ENCODE measurements at regions not wholly inside any gene's neighbourhood (a gene's known extent, or its start where the extent isn't known, plus 50 kb on each side); places are given as distances from the start of the nearest gene placed in this dataset.

DNA sequence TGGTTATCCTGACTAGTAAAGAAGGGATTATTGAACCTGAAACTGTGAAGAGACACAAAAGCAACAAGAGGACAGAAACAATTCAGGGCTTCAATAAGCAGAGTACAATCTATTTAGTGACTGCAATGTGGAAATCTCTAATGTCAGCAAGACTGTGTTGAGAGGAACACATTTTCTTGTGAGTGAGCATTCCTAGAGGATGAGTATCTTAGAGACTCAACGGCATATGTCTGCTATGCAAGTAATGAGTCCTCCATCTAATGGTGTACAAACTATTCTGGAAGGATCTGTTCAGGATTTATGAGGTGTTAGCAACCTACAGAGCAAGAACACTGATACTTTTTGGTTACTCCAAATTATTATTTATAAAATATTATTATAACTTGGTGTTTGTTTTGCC lies 226.5 kb upstream of the NDN start:
- TF ChIP-seq, protein P1, sequence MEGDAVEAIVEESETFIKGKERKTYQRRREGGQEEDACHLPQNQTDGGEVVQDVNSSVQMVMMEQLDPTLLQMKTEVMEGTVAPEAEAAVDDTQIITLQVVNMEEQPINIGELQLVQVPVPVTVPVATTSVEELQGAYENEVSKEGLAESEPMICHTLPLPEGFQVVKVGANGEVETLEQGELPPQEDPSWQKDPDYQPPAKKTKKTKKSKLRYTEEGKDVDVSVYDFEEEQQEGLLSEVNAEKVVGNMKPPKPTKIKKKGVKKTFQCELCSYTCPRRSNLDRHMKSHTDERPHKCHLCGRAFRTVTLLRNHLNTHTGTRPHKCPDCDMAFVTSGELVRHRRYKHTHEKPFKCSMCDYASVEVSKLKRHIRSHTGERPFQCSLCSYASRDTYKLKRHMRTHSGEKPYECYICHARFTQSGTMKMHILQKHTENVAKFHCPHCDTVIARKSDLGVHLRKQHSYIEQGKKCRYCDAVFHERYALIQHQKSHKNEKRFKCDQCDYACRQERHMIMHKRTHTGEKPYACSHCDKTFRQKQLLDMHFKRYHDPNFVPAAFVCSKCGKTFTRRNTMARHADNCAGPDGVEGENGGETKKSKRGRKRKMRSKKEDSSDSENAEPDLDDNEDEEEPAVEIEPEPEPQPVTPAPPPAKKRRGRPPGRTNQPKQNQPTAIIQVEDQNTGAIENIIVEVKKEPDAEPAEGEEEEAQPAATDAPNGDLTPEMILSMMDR (IDR thresholded peaks at IDR 0.05 in 2 of 3, conservative IDR thresholded peaks at IDR 0.05 in 1 of 3; ENCODE audit: borderline replicate concordance in 1 of 3, insufficient read depth in 1 of 3, low read depth in 2 of 3, low read length in 2 of 3), result no peak
- TF ChIP-seq POLR2A (IDR thresholded peaks at IDR 0.05; ENCODE audit: borderline replicate concordance, extremely low read depth, insufficient read depth, insufficient read length), result no peak
- TF ChIP-seq, protein P2, sequence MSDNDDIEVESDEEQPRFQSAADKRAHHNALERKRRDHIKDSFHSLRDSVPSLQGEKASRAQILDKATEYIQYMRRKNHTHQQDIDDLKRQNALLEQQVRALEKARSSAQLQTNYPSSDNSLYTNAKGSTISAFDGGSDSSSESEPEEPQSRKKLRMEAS (IDR thresholded peaks at IDR 0.05), result no peak
- TF ChIP-seq CEBPB (IDR thresholded peaks at IDR 0.05; ENCODE audit: low read depth), result no peak
- no peak for TF ChIP-seq RAD21 (IDR thresholded peaks at IDR 0.05; ENCODE audit: low read depth)
- TF ChIP-seq EZH2phosphoT487 (IDR thresholded peaks at IDR 0.05; ENCODE audit: borderline replicate concordance), result no peak
- TF ChIP-seq, protein P3, sequence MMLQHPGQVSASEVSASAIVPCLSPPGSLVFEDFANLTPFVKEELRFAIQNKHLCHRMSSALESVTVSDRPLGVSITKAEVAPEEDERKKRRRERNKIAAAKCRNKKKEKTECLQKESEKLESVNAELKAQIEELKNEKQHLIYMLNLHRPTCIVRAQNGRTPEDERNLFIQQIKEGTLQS (IDR thresholded peaks at IDR 0.05), result no peak
- no peak for TF ChIP-seq POLR2AphosphoS5 (IDR thresholded peaks at IDR 0.05; ENCODE audit: low read depth, low read length)
- TF ChIP-seq TCF7L2 (IDR thresholded peaks at IDR 0.05; ENCODE audit: borderline replicate concordance, extremely low read depth, insufficient read depth, insufficient read length), result no peak
- no peak for TF ChIP-seq ELF1 (IDR thresholded peaks at IDR 0.05; ENCODE audit: borderline replicate concordance, low read depth)
- TF ChIP-seq, protein P4, sequence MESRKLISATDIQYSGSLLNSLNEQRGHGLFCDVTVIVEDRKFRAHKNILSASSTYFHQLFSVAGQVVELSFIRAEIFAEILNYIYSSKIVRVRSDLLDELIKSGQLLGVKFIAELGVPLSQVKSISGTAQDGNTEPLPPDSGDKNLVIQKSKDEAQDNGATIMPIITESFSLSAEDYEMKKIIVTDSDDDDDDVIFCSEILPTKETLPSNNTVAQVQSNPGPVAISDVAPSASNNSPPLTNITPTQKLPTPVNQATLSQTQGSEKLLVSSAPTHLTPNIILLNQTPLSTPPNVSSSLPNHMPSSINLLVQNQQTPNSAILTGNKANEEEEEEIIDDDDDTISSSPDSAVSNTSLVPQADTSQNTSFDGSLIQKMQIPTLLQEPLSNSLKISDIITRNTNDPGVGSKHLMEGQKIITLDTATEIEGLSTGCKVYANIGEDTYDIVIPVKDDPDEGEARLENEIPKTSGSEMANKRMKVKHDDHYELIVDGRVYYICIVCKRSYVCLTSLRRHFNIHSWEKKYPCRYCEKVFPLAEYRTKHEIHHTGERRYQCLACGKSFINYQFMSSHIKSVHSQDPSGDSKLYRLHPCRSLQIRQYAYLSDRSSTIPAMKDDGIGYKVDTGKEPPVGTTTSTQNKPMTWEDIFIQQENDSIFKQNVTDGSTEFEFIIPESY (IDR thresholded peaks at IDR 0.05; ENCODE audit: extremely low read depth, insufficient replicate concordance, low read length), result no peak
- no peak for TF ChIP-seq JUND (IDR thresholded peaks at IDR 0.05)
- no peak for TF ChIP-seq EZH2 (IDR thresholded peaks at IDR 0.05)

Data from HCT116 (cell line).